ENCODE measurements at regions not wholly inside any gene's neighbourhood (a gene's known extent, or its start where the extent isn't known, plus 50 kb on each side); places are given as distances from the start of the nearest gene placed in this dataset.

DNA sequence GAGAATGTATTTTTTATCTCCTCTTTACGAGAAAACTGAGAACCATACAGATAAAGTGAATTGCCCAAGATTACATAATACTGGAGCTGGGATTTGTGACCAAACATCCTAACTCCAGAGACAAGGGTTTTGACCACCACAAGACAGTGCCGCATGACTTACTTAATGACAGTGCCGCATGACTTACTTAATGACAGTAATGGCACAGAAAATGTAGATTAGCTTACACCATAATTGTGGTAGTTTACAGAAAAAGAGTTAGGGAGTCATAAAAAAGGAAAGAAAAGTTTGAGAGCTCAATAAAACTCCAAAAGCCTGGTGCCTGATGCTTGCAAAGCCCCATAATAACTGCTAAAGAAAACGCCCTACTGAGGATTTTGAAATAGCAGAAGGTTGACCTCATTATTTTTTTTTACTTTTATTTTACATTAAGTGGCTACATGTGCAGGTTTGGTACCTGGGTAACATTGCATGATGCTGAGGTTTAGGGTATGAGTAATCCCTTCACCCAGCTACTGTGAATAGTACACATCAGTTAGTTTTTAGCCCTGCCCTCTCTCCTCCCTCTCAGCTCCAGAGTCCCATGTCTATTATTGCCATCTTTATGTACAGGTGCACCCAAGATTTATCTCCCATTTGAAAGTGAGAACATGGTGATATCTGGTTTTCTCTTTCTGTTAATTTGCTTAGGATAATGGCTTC lies 310.0 kb upstream of the UBE2E3 start:
- H3K27ac ChIP-seq, result no peak overlapping the region

DNA sequence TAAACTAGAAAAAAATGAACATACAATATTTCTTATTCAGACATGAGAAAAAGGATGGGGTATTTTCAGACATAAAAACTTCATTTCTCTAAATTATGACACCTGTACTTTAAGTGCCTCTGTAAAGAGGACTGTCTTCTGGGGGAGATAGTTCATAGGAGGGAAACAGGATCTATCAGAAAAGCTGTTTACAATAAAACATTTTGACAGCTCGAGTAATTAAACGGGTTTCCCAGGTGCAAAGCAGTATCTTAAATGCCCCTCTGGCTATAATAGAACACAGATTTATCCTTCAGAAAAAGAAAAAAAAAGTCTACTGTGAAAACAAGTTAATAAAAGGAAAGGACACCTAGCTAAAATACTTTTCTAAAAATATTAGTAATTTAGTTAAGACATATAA lies 311.4 kb upstream of the UBE2E3 start:
- no peak for TF ChIP-seq ZFX (IDR thresholded peaks at IDR 0.05)
- no peak for TF ChIP-seq CTCF (conservative IDR thresholded peaks at IDR 0.05)
- no peak overlapping the region for H3K27ac ChIP-seq

More for the DNA sequence above, 310.0 kb upstream of the UBE2E3 start:
- TF ChIP-seq CTCF (conservative IDR thresholded peaks at IDR 0.05) (no peak), ZFX (IDR thresholded peaks at IDR 0.05) (no peak)

GRCh38 chr2:180664507-180664906 lies 315.9 kb upstream of the UBE2E3 start:
- H3K27ac ChIP-seq, result no peak overlapping the region
- TF ChIP-seq CTCF (conservative IDR thresholded peaks at IDR 0.05), result no peak
- TF ChIP-seq ZFX (IDR thresholded peaks at IDR 0.05), result no peak

- H3K27ac ChIP-seq, result no peak overlapping the region; the same call in 1 of the 2 replicates
- TF ChIP-seq CTCF (conservative IDR thresholded peaks at IDR 0.05), result no peak
- no peak for TF ChIP-seq ZFX (IDR thresholded peaks at IDR 0.05)
Observed at GRCh38 chr2:180662941-180663471, 317.4 kb upstream of the UBE2E3 start.

GRCh38 chr2:180662521-180662920 lies 317.9 kb upstream of the UBE2E3 start:
- TF ChIP-seq ZFX (IDR thresholded peaks at IDR 0.05), result no peak
- no peak for TF ChIP-seq CTCF (conservative IDR thresholded peaks at IDR 0.05)
- no peak overlapping the region; the same call in 1 of the 2 replicates for H3K27ac ChIP-seq

- no peak for TF ChIP-seq CTCF (conservative IDR thresholded peaks at IDR 0.05)
- no peak for TF ChIP-seq ZFX (IDR thresholded peaks at IDR 0.05)
- no peak overlapping the region for H3K27ac ChIP-seq
Observed at GRCh38 chr2:180661686-180662030, 318.7 kb upstream of the UBE2E3 start.

GRCh38 chr2:180660881-180661685 lies 319.3 kb upstream of the UBE2E3 start:
- TF ChIP-seq CTCF (conservative IDR thresholded peaks at IDR 0.05) (no peak), ZFX (IDR thresholded peaks at IDR 0.05) (no peak)

More at GRCh38 chr2:180660881-180661685, 319.3 kb upstream of the UBE2E3 start:
- no peak overlapping the region for H3K27ac ChIP-seq

All from C4-2B (cell line).